Epithelial cell of esophagus (primary cell): ENCODE measurements at regions not wholly inside any gene's neighbourhood (a gene's known extent, or its start where the extent isn't known, plus 50 kb on each side); places are given as distances from the start of the nearest gene placed in this dataset.

Experiments
- DNase-seq: peaks from one replicate; pipeline ENCODE4 v3.0.0; 2010; ENCODE audit warnings: low read depth
- H3K4me3 ChIP-seq: 2 replicates; pipeline ENCODE4 v1.5.1; 2011; ENCODE audit warnings: mild to moderate bottlenecking, low read length, control low read depth
- TF ChIP-seq, protein P1 (sequence below): IDR thresholded peaks from 2 replicates; pipeline ENCODE4 v1.5.1; 2011; ENCODE audit warnings: low read depth, mild to moderate bottlenecking, low read length, control low read depth, inconsistent platforms; ENCODE audit not compliant: insufficient read depth; ENCODE audit errors: missing control alignments

DNA sequence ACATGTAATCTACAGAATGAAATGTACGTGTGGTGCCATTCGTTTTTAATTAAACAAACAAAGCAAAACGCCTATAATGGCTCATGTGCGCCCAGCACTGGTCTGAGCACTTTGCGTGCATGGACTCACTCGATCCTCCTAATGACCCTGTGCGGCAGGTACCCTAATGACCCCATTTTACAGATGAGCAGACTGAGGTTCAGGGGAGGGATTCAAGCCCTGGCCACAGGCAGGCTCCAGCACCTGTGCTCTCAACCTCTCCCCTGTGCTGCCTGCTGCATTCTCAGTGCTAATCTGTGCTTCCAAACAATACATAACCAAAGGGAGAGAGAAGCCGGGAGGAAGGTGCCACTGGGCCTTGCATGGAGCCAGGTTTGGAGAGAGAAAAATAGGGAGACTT is 124.2 kb upstream of the ZBTB40 start:
- no peak overlapping the region for H3K4me3 ChIP-seq
- TF ChIP-seq, protein P1, sequence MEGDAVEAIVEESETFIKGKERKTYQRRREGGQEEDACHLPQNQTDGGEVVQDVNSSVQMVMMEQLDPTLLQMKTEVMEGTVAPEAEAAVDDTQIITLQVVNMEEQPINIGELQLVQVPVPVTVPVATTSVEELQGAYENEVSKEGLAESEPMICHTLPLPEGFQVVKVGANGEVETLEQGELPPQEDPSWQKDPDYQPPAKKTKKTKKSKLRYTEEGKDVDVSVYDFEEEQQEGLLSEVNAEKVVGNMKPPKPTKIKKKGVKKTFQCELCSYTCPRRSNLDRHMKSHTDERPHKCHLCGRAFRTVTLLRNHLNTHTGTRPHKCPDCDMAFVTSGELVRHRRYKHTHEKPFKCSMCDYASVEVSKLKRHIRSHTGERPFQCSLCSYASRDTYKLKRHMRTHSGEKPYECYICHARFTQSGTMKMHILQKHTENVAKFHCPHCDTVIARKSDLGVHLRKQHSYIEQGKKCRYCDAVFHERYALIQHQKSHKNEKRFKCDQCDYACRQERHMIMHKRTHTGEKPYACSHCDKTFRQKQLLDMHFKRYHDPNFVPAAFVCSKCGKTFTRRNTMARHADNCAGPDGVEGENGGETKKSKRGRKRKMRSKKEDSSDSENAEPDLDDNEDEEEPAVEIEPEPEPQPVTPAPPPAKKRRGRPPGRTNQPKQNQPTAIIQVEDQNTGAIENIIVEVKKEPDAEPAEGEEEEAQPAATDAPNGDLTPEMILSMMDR: no peak
- no peak for DNase-seq

DNA sequence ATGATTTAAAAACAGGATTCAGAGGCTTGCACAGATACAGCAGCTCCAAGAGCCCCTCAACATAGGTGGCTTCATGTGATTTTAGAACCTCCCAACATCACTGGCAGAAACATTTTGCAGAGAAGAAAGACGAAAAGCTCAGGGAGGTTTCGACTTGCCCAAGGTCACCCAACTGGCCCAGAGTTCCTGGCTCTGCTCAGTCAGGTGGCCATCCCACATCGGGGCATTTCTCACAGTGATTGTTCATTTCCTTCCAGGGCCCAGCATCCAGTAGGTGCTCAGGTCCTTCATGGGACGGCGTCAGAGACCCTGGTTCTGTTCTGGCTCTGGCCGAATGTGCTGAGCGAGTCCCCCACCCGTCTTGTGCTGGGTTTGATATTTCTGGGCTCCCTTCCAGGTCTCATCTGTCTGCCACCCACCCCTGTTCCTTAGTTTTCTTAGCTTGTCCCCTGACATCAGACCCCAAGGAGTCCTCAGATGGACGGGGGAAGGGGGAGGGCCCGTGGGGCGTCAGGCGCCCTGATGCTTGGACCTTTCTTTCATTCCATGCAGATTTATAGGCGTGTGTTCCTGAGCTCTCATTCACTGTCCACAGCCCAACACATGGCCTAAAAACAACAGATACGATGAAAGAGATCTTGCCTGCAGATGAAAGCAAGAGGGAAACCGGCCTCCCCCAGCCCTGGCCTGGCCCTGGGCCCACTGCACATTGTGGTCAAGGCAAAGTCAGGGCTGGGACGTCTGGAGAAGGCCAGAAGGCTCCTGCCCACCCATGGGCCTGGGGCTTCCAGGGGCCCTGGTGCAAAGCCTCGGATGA is 123.1 kb upstream of the ZBTB40 start:
- no peak overlapping the region for H3K4me3 ChIP-seq
- DNase-seq: no peak
- TF ChIP-seq, protein P1: no peak

DNA sequence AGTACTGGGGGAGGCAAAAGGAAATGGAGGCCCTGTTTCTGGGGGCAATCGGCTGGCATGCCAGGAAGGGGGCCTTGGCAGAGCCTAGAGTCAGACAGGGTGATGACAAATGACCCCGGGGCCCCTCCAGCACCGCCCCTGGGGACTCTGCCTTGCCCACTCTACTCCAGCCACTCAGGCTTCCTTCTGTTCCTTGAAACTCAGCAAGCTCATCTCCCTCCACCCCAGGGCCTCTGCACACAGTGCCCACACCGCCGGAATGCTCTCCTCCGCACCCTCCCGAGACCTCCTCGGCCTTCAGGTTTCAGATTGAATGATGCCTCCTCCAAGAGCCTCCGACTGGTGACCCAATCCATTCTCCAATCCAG is 122.5 kb upstream of the ZBTB40 start:
- TF ChIP-seq, protein P1: no peak
- no peak for DNase-seq
- H3K4me3 ChIP-seq: no peak overlapping the region

DNA sequence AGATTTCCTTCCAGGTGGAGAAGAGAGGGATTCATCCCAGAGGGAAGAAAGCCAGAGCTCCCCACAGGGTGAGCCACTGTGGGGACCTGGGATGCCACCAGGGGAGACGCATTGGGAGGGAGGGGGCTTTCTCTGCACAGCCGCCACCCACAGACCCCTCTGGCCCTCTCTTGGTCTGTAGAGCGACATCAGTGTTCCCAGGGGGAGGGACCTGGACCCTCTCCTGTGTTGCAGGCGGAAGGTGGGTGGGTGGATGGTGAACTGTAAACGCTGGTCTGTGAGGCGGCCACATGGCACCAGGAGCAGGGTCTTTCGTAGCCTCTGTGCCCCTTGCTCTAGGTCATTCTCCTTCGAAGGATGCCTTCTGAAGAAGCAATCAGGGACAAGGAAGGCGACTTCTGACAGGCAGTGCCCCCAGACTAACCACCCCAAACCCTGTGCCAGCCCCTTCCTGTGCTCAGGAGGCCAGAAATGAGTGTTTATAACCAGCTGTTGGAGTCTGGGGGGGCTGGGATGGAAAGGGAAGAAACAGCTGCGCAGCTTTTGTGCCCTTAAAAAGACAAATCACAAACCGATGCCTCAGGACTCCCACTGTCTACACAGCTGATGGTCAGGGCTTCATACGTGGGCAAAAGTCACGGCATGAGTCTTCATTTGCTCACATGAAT is 121.4 kb upstream of the ZBTB40 start:
- no peak for DNase-seq
- H3K4me3 ChIP-seq: no peak overlapping the region
- TF ChIP-seq, protein P1: no peak

DNA sequence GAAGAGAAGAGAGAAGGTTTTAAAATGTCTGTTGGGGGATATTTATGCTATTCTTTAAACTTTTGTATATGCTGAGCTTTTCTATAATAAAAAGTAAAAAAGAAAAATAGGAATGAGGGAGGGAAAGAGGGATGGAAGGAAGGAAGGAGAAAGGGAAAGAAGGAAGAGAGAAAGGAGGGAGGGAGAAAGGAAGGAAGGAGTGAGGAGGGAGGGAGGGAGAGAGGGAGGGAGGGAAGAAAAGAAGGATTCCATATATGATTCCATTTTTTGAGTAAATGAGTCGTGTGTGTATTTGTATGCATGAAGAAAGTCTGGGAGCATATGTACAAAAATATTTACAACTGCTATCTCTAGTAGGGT is 120.9 kb upstream of the ZBTB40 start:
- DNase-seq: no peak
- TF ChIP-seq, protein P1: no peak

DNA sequence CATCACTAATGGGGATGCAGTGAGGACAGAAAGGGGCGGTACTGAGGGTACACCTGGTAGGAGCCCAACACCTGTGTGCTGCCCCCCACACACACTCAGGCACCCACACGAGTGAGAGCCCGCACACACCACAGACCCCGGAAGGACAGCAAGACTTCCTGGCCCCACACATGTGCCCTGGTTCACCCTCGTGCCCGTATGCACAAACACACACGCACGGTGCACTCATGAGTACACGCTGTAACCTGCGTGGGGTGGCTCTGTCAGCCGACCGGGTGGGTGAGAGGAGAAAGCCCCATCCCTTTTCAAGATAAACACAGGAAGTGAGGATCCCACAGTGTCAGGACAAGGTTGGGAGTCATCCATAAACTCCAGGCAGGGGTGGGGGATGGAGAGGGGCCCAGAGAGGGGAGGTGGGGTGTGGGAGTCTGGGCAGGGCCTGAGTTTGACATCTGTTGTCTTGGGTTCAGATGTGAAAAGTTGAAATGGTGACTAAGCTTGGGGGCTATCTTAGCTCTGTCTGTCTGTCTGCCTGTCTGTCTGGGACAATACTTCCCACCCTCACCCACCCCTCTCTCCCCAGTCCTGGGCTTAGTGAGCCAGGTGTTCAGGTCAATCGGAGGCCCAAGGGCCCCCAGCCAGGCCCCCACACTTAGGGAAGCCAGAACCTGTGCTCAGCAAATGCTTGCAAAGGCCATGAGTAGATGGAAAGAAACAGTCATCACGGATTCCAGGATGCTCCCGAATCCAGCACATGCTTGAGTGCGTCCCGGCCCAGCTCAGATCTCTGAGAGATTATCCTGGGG is 119.8 kb upstream of the ZBTB40 start:
- no peak overlapping the region for H3K4me3 ChIP-seq
- DNase-seq: no peak
- TF ChIP-seq, protein P1: no peak

More for the DNA sequence above, 120.9 kb upstream of the ZBTB40 start:
- no peak overlapping the region for H3K4me3 ChIP-seq
